ENCODE measurements at regions not wholly inside any gene's neighbourhood (a gene's known extent, or its start where the extent isn't known, plus 50 kb on each side); places are given as distances from the start of the nearest gene placed in this dataset.

DNA sequence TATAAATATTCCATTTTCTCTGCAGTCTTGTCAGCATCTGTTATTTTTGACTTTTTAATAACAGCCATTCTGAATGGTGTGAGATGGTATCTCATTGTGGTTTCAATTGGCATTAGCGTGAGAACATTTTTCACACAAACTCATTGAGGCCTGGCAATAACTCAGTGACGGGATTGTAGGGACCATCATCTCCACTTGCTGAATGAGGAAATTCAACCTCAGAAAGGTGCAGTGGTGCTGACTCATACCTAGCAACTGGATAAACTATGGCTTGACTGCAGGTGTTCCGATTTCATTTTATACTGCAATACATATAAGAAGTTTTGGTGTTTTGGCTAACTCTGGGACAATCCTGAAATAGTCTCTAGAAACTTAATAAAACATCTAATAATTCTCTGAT lies 88.3 kb upstream of the DDIT4L start:
- H3K27me3 ChIP-seq (ENCODE audit: control insufficient read depth, insufficient read depth, low read length) = no peaks in the 10 kb centered on the region
- CTCF ChIA-PET = no interaction called here
- DNase-seq (ENCODE audit: low read depth, low spot score) (no peak), ATAC-seq (no peak)
- POLR2A ChIA-PET = no interaction called here
- no peaks in the 10 kb centered on the region for H3K9me3 ChIP-seq (ENCODE audit: control insufficient read depth, insufficient read depth, low read depth, low read length)
- no peak overlapping the region for H3K4me3 ChIP-seq (ENCODE audit: low read depth in 2 of 2, low read length in 2 of 2)
- no peak overlapping the region for H3K27ac ChIP-seq (ENCODE audit: low read length)
- H3K36me3 ChIP-seq (ENCODE audit: control insufficient read depth, insufficient read depth, low read length) = no peaks in the 10 kb centered on the region
- no peak for TF ChIP-seq SIN3A (IDR thresholded peaks at IDR 0.05; ENCODE audit: borderline replicate concordance, insufficient read depth, low read depth, low read length)
- no peak for TF ChIP-seq CTCF (IDR thresholded peaks at IDR 0.05)
- no peak for TF ChIP-seq POLR2AphosphoS5 (IDR thresholded peaks at IDR 0.05; ENCODE audit: low read depth, low read length)
- TF ChIP-seq REST (IDR thresholded peaks at IDR 0.05; ENCODE audit: insufficient read depth in 1 of 2, low read depth in 2 of 2, low read length in 1 of 2) = no peak
- no peak for TF ChIP-seq TCF7L2 (IDR thresholded peaks at IDR 0.05; ENCODE audit: low read depth, low read length)
- no TSS peak for BruUV-seq (replicated peaks)
- in situ Hi-C loops (cut with HindIII; ENCODE audit: low pct_unique_long_range_greater_than_20kb, low sequenced_read_pairs) (no loop called here), intact Hi-C loops (cut with micrococcal nuclease; ENCODE audit: unreplicated experiment) (no loop called here)
- H3K4me1 ChIP-seq (ENCODE audit: control insufficient read depth, insufficient read depth, low read length) = no peaks in the 10 kb centered on the region

DNA sequence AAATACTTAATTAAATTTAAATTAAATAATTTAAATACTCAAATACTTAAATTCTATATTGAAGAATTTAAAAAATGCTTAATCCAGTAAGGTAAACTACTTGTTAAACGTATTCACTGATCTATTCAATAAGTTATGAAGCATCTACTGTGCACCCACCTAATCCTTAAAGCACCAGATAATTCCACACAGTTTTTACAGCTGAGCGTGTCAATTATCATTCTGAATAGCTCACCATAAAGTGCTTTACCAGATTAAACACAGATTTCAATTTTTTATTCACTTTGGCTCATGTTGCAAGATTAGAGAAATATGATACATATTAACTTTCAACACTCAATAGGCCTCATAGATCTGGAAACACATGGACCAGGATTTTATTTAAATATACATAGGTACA lies 79.2 kb upstream of the DDIT4L start:
- Histone ChIP-seq H3K36me3 (ENCODE audit: control insufficient read depth, insufficient read depth, low read length) (no peaks in the 10 kb centered on the region), H3K9me3 (ENCODE audit: control insufficient read depth, insufficient read depth, low read depth, low read length) (no peaks in the 10 kb centered on the region), H3K4me3 (ENCODE audit: low read depth in 2 of 2, low read length in 2 of 2) (no peak overlapping the region), H3K4me1 (ENCODE audit: control insufficient read depth, insufficient read depth, low read length) (no peaks in the 10 kb centered on the region), H3K27ac (ENCODE audit: low read length) (no peak overlapping the region), H3K27me3 (ENCODE audit: control insufficient read depth, insufficient read depth, low read length) (no peaks in the 10 kb centered on the region)
- DNase-seq (ENCODE audit: low read depth, low spot score) = no peak
- ChIA-PET CTCF (no interaction called here), POLR2A (no interaction called here)
- TF ChIP-seq TCF7L2 (IDR thresholded peaks at IDR 0.05; ENCODE audit: low read depth, low read length) (no peak), SIN3A (IDR thresholded peaks at IDR 0.05; ENCODE audit: borderline replicate concordance, insufficient read depth, low read depth, low read length) (no peak), POLR2AphosphoS5 (IDR thresholded peaks at IDR 0.05; ENCODE audit: low read depth, low read length) (no peak), REST (IDR thresholded peaks at IDR 0.05; ENCODE audit: insufficient read depth in 1 of 2, low read depth in 2 of 2, low read length in 1 of 2) (no peak), CTCF (IDR thresholded peaks at IDR 0.05) (no peak)
- intact Hi-C loops (cut with micrococcal nuclease; ENCODE audit: unreplicated experiment) (no loop called here), in situ Hi-C loops (cut with HindIII; ENCODE audit: low pct_unique_long_range_greater_than_20kb, low sequenced_read_pairs) (no loop called here)
- ATAC-seq = no peak
- BruUV-seq (replicated peaks) = no TSS peak

Measured in Panc1 (cell line).